ENCODE measurements at regions not wholly inside any gene's neighbourhood (a gene's known extent, or its start where the extent isn't known, plus 50 kb on each side); places are given as distances from the start of the nearest gene placed in this dataset.

- no peak for TF ChIP-seq KDM1A (IDR thresholded peaks at IDR 0.05; ENCODE audit: borderline replicate concordance, low read length)
Observed at GRCh38 chr16:66236301-66236700, 130.2 kb upstream of the CDH5 start (continued).

Measured in H1 (cell line).